K562 (cell line): ENCODE measurements at regions not wholly inside any gene's neighbourhood (a gene's known extent, or its start where the extent isn't known, plus 50 kb on each side); places are given as distances from the start of the nearest gene placed in this dataset.

Source experiments
- ATAC-seq: fragments of 200-7000 bp; cut with Tn5 transposase; 3 replicates; pipeline ENCODE4 v1.9.1; 2020; ENCODE audit warnings: moderate library complexity
- BruUV-seq: library from RNA; stranded (reverse); fragments of 400-500 nt; replicated peaks from 2 replicates; lab custom pipeline; 2021; lab: Mats Ljungman, UMichigan
- CTCF ChIA-PET: fragments of 300-600 bp; formaldehyde crosslinking; extraction: SDS; loops from one replicate; lab custom pipeline; 2021; ENCODE audit warnings: low intra/inter-chr PET ratio; lab: Yijun Ruan, JAX
- POLR2A ChIA-PET: fragments of 300-600, 350-650 bp; sonication (Branson Sonifier 250); formaldehyde crosslinking; extraction: SDS; loops from one replicate; lab custom pipeline; 2021; ENCODE audit warnings: antibody characterized with exemption, inconsistent platforms; lab: Yijun Ruan, JAX
- DNase-seq, 4 experiments: peaks; one replicate each; pipeline versions ENCODE4 v3.0.0 to v3.0.0-alpha.2; 2011 to 2018; ENCODE audit warnings: low spot score in 3 of 4, mixed read lengths in 3 of 4; ENCODE audit errors: extremely low read depth in 1 of 4
- FAIRE-seq: peaks from 2 replicates; lab custom pipeline; 2011; peaks lifted over from hg19 to GRCh38; lab: Jason Lieb, UNC
- H2AFZ ChIP-seq: 2 replicates; pipeline ENCODE4 v1.6.0; 2011; ENCODE audit warnings: low read depth, low read length, control low read depth, inconsistent platforms
- H3K27ac ChIP-seq: fragments of 200-600 bp; 3 replicates; pipeline ENCODE4 v1.8.0; 2011; ENCODE audit warnings: low read depth, mild to moderate bottlenecking, control low read depth, inconsistent platforms, low read length, moderate library complexity, mixed read lengths; ENCODE audit errors: extremely low read depth
- H3K27me3 ChIP-seq, 2 experiments: fragments of 300-600 bp in 1 of 2; 2 replicates in 1 of 2; 3 replicates in 1 of 2; pipeline versions ENCODE4 v1.6.0 to v1.8.0; 2011; ENCODE audit warnings: inconsistent platforms in 2 of 2, low read length in 2 of 2, mild to moderate bottlenecking in 1 of 2, mixed read lengths in 1 of 2, moderate library complexity in 1 of 2; ENCODE audit not compliant: control insufficient read depth in 2 of 2, insufficient read depth in 2 of 2
- H3K36me3 ChIP-seq: fragments of 300-600 bp; 3 replicates; pipeline ENCODE4 v1.8.0; 2011; ENCODE audit warnings: mild to moderate bottlenecking, low read length, inconsistent platforms; ENCODE audit not compliant: control insufficient read depth, insufficient read depth
- H3K4me1 ChIP-seq, 2 experiments: fragments of 200-600 bp in 1 of 2; replicated peaks in 1 of 2; 2 replicates in 1 of 2; 3 replicates in 1 of 2; pipeline versions ENCODE4 v1.5.1 to v1.8.0; 2011; ENCODE audit warnings: inconsistent platforms in 2 of 2, low read length in 2 of 2, mild to moderate bottlenecking in 1 of 2, mixed read lengths in 1 of 2, moderate library complexity in 1 of 2; ENCODE audit not compliant: control insufficient read depth in 2 of 2, insufficient read depth in 2 of 2
- H3K4me2 ChIP-seq: 2 replicates; pipeline ENCODE4 v1.6.1; 2011; ENCODE audit warnings: low read length, control low read depth, inconsistent platforms, mixed read lengths; ENCODE audit not compliant: insufficient read depth
- H3K4me3 ChIP-seq: fragments of 200-600 bp; sonication (generic), shearing (Covaris generic); 2 replicates; pipeline ENCODE4 v1.5.1; 2016; ENCODE audit warnings: control low read depth, inconsistent platforms
- H3K79me2 ChIP-seq: fragments of 200-600 bp; 3 replicates; pipeline ENCODE4 v1.8.0; 2011; ENCODE audit warnings: low read length, inconsistent platforms; ENCODE audit not compliant: control insufficient read depth, insufficient read depth
- H3K9ac ChIP-seq, 2 experiments: 2 replicates each; pipeline versions ENCODE4 v1.6.0 to v1.6.1; 2011; ENCODE audit warnings: low read depth in 2 of 2, low read length in 2 of 2, control low read depth in 1 of 2, inconsistent platforms in 1 of 2, mild to moderate bottlenecking in 1 of 2, mixed read lengths in 1 of 2; ENCODE audit not compliant: insufficient read depth in 1 of 2
- H3K9me1 ChIP-seq: one replicate; pipeline ENCODE4 v1.6.0; 2011; ENCODE audit warnings: inconsistent platforms, mild to moderate bottlenecking, low read length, moderate library complexity; ENCODE audit not compliant: control insufficient read depth, insufficient read depth
- H3K9me3 ChIP-seq: replicated peaks from 2 replicates; pipeline ENCODE4 v1.5.1; 2011; ENCODE audit warnings: low read depth, low read length, inconsistent platforms; ENCODE audit not compliant: control insufficient read depth, insufficient read depth
- H4K20me1 ChIP-seq: replicated peaks from 2 replicates; pipeline ENCODE4 v1.6.1; 2011; ENCODE audit warnings: low read length, inconsistent platforms, mixed read lengths; ENCODE audit not compliant: control insufficient read depth, insufficient read depth
- CBX5 ChIP-seq: IDR thresholded peaks from 2 replicates; pipeline ENCODE4 v1.6.1; 2014; ENCODE audit warnings: low read depth, borderline replicate concordance
- CREB5 ChIP-seq: fragments of 250-450 bp; sonication (Bioruptor Pico); IDR thresholded peaks from 2 replicates; pipeline ENCODE4 v1.5.0; 2020; ENCODE audit warnings: mild to moderate bottlenecking
- DMBX1 ChIP-seq: fragments of 250-450 bp; sonication (Bioruptor Pico); IDR thresholded peaks from 2 replicates; pipeline ENCODE4 v1.8.0; 2022; ENCODE audit warnings: inconsistent platforms, mild to moderate bottlenecking, moderate library complexity, borderline replicate concordance
- ELF2 ChIP-seq: fragments of 250-450 bp; sonication (Bioruptor Pico); IDR thresholded peaks from 2 replicates; pipeline ENCODE4 v1.5.0; 2021; ENCODE audit warnings: mild to moderate bottlenecking
- GABPB1 ChIP-seq: sonication (generic); formaldehyde crosslinking; IDR thresholded peaks from 2 replicates; pipeline ENCODE4 v1.8.0; 2022; ENCODE audit warnings: mild to moderate bottlenecking, missing genetic modification reagents
- MTA3 ChIP-seq: fragments of 450-650 bp; formaldehyde crosslinking; IDR thresholded peaks from 2 replicates; pipeline ENCODE4 v1.6.1; 2017; ENCODE audit warnings: mild to moderate bottlenecking, borderline replicate concordance
- NFXL1 ChIP-seq: fragments of 450-650 bp; formaldehyde crosslinking; IDR thresholded peaks from 2 replicates; pipeline ENCODE4 v1.4.0; 2021; ENCODE audit warnings: mild to moderate bottlenecking
- PATZ1 ChIP-seq: fragments of 250-450 bp; sonication (Bioruptor Pico); IDR thresholded peaks from 2 replicates; pipeline ENCODE4 v1.5.0; 2020; ENCODE audit warnings: mild to moderate bottlenecking, borderline replicate concordance
- PRMT5 ChIP-seq: sonication (generic); formaldehyde crosslinking; IDR thresholded peaks from 2 replicates; pipeline ENCODE4 v1.5.0; 2020; ENCODE audit warnings: missing genetic modification reagents
- SMC3 ChIP-seq: conservative IDR thresholded peaks from 2 replicates; pipeline ENCODE4 v1.6.1; 2011; ENCODE audit warnings: low read depth, low read length, improper control_type of control experiment; ENCODE audit not compliant: insufficient read depth
- TCF7 ChIP-seq: sonication (generic); IDR thresholded peaks from 2 replicates; pipeline ENCODE4 v1.6.1; 2016; ENCODE audit warnings: antibody characterized with exemption, borderline replicate concordance
- ZNF134 ChIP-seq: fragments of 250-450 bp; sonication (Bioruptor Pico); conservative IDR thresholded peaks from 2 replicates; pipeline ENCODE4 v1.4.0; 2020
- ZNF175 ChIP-seq: fragments of 200-800 bp; sonication (Bioruptor generic); IDR thresholded peaks from 2 replicates; pipeline ENCODE4 v1.6.1; 2016; ENCODE audit warnings: low read depth, mild to moderate bottlenecking, missing genetic modification characterization, missing compliant biosample characterization
- ZNF507 ChIP-seq: conservative IDR thresholded peaks from 2 replicates; pipeline ENCODE4 v1.6.1; 2017; ENCODE audit warnings: missing genetic modification characterization, missing compliant biosample characterization
- ZNF57 ChIP-seq: fragments of 450-650 bp; formaldehyde crosslinking; IDR thresholded peaks from 2 replicates; pipeline ENCODE4 v1.4.0; 2020; ENCODE audit warnings: mild to moderate bottlenecking, moderate library complexity
- ZNF717 ChIP-seq: fragments of 250-450 bp; sonication (Bioruptor Pico); IDR thresholded peaks from 2 replicates; pipeline ENCODE4 v1.5.0; 2021
- WGBS: fragments of 100-300 bp; shearing (Covaris generic); methylation state at CpG from one replicate; pipeline ENCODE4 v1.1.6; 2016; ENCODE audit warnings: low coverage, mixed read lengths; ENCODE audit not compliant: insufficient coverage; ENCODE audit errors: missing lambda C conversion rate; 5-methylcytosine and 5-hydroxymethylcytosine counted together
- in situ Hi-C: fragments of 300-500 bp; cut with MboI; formaldehyde crosslinking; loops from 4 replicates; pipeline ENCODE4 v1.15.0; 2018; ENCODE audit warnings: inconsistent platforms, mixed read lengths
- intact Hi-C: fragments of 100-400 bp; cut with micrococcal nuclease; formaldehyde crosslinking; loops from 2 replicates; pipeline ENCODE4 v1.14.2; 2022

DNA sequence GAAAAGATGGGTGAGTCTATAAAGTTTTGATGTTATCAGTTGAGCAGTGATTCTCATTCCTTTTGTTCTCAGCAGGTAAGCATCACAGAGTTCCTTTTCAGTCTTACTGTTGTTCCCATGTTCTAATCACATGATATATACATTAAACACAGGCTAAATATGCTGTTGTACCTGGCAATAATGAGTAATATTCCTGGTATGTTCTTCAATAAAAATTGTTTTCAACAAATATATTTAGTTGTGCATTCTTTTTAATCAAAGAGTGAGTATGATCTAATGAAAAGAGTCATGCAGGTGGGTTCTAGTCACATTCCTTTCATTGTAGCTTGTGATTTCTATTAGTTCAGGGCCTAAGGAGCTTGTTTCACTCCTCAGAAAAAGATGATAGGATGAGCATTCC lies 288.3 kb upstream of the NETO1 start:
- POLR2A ChIA-PET: no interaction called here
- ATAC-seq (no peak), FAIRE-seq (no peak)
- in situ Hi-C loops: no loop called here
- BruUV-seq: no TSS peak
- no peaks in the 10 kb centered on the region for H3K79me2 ChIP-seq
- H3K36me3 ChIP-seq: peaks cover 12% of the 10 kb centered on the region; the same call in 1 of the 3 replicates
- H3K4me2 ChIP-seq: no peak overlapping the region
- no peaks in the 10 kb centered on the region for H3K9me3 ChIP-seq
- H4K20me1 ChIP-seq: no peaks in the 10 kb centered on the region
- no peaks in the 10 kb centered on the region for H3K9me1 ChIP-seq
- no peak overlapping the region for H2AFZ ChIP-seq
- TF ChIP-seq ELF2 (CRISPR knock-in tag) (no peak), PATZ1 (CRISPR knock-in tag) (no peak)
- TF ChIP-seq, all 486 proteins: peak for 0
- Histone ChIP-seq H3K4me1 (no peaks in the 10 kb centered on the region), H3K4me3 (no peak overlapping the region), H3K9ac (no peak overlapping the region), H3K27me3 (no peaks in the 10 kb centered on the region), H3K27ac (no peak overlapping the region)
- intact Hi-C loops: no loop called here
- DNase-seq: no peak
- CTCF ChIA-PET: no interaction called here

- in situ Hi-C loops (no loop called here), intact Hi-C loops (no loop called here)
- Histone ChIP-seq H3K27ac (no peak overlapping the region), H3K79me2 (no peaks in the 10 kb centered on the region), H3K9me1 (no peaks in the 10 kb centered on the region), H3K4me3 (no peak overlapping the region), H4K20me1 (no peaks in the 10 kb centered on the region), H3K9me3 (no peaks in the 10 kb centered on the region), H3K27me3 (no peaks in the 10 kb centered on the region), H3K4me1 (no peaks in the 10 kb centered on the region), H3K36me3 (peaks cover 6% of the 10 kb centered on the region; the same call in 1 of the 3 replicates), H3K4me2 (no peak overlapping the region), H3K9ac (no peak overlapping the region), H2AFZ (no peak overlapping the region)
- no TSS peak for BruUV-seq
- 60% methylated on average over 1 of the region's 2 CpGs for WGBS
- FAIRE-seq (no peak), DNase-seq (no peak), ATAC-seq (no peak)
- CTCF ChIA-PET: no interaction called here
- POLR2A ChIA-PET: no interaction called here
- TF ChIP-seq MTA3 (no peak), ZNF134 (CRISPR knock-in tag) (no peak), CREB5 (CRISPR knock-in tag) (no peak), DMBX1 (no peak), PRMT5 (CRISPR knock-in tag) (no peak), ZNF717 (CRISPR knock-in tag) (no peak), ZNF507 (tag) (no peak), SMC3 (no peak), NFXL1 (CRISPR knock-in tag) (no peak), ELF2 (CRISPR knock-in tag) (no peak), ZNF57 (no peak), TCF7 (no peak), ZNF175 (CRISPR knock-in tag) (no peak), CBX5 (no peak), GABPB1 (CRISPR knock-in tag) (no peak)
These were observed 285.5 kb upstream of the NETO1 start for GRCh38 chr18:73153271-73153670.
